Coronary artery (tissue), 2 donors: ENCODE measurements at regions not wholly inside any gene's neighbourhood (a gene's known extent, or its start where the extent isn't known, plus 50 kb on each side); places are given as distances from the start of the nearest gene placed in this dataset.

Source experiments
- DNase-seq: peaks from one replicate; pipeline ENCODE4 v3.0.0-alpha.2; 2017; ENCODE audit warnings: low spot score
- H3K27ac ChIP-seq, 2 donors: fragments of 200-600 bp; sonication (generic); one replicate each; pipeline ENCODE4 v1.5.1; 2016 to 2019
- H3K4me3 ChIP-seq: fragments of 200-600 bp; sonication (generic); 2 replicates; pipeline ENCODE4 v1.5.1; 2016; ENCODE audit warnings: mild to moderate bottlenecking, moderate library complexity
- CTCF ChIP-seq: fragments of 200-600 bp; sonication (generic); IDR thresholded peaks from one replicate; pipeline ENCODE4 v1.5.1; 2019; ENCODE audit warnings: antibody characterized with exemption

GRCh38 chr2:125373293-125373692, 1282.7 kb upstream of the GYPC start:
- TF ChIP-seq CTCF: no peak
- no peak overlapping the region for H3K4me3 ChIP-seq
- no peak for DNase-seq
- no peak overlapping the region for H3K27ac ChIP-seq

GRCh38 chr2:125386074-125386473, 1269.9 kb upstream of the GYPC start:
- H3K4me3 ChIP-seq: no peak overlapping the region

GRCh38 chr2:125397535-125398251, 1258.3 kb upstream of the GYPC start:
- no peak for TF ChIP-seq CTCF
- Histone ChIP-seq H3K27ac (no peak overlapping the region), H3K4me3 (no peak overlapping the region)
- no peak for DNase-seq

More at GRCh38 chr2:125386074-125386473, 1269.9 kb upstream of the GYPC start:
- no peak for DNase-seq
- no peak for TF ChIP-seq CTCF
- H3K27ac ChIP-seq: no peak overlapping the region

- Histone ChIP-seq H3K4me3 (no peak overlapping the region), H3K27ac (no peak overlapping the region)
- DNase-seq: no peak
- TF ChIP-seq CTCF: no peak
These were observed 1257.0 kb upstream of the GYPC start for GRCh38 chr2:125398738-125399524.

GRCh38 chr2:125405816-125406215, 1250.1 kb upstream of the GYPC start:
- no peak overlapping the region for H3K27ac ChIP-seq
- no peak for DNase-seq
- TF ChIP-seq CTCF: no peak
- H3K4me3 ChIP-seq: no peak overlapping the region

GRCh38 chr2:125408874-125409538, 1247.0 kb upstream of the GYPC start:
- DNase-seq: no peak
- Histone ChIP-seq H3K27ac (no peak overlapping the region), H3K4me3 (no peak overlapping the region)
- TF ChIP-seq CTCF: no peak
